AG09309 (cell line): ENCODE measurements at regions not wholly inside any gene's neighbourhood (a gene's known extent, or its start where the extent isn't known, plus 50 kb on each side); places are given as distances from the start of the nearest gene placed in this dataset.

Experiments used
- DNase-seq: peaks from one replicate; pipeline ENCODE4 v3.0.0-alpha.2; 2010; ENCODE audit warnings: low read depth
- H3K4me3 ChIP-seq: 2 replicates; pipeline ENCODE4 v1.5.1; 2011; ENCODE audit warnings: mild to moderate bottlenecking, low read depth, low read length, moderate library complexity; ENCODE audit not compliant: control insufficient read depth
- CTCF ChIP-seq: IDR thresholded peaks from 2 replicates; pipeline ENCODE4 v1.5.1; 2011; ENCODE audit warnings: mild to moderate bottlenecking, low read depth, low read length, inconsistent platforms; ENCODE audit not compliant: insufficient read depth, control insufficient read depth; ENCODE audit errors: missing control alignments

GRCh38 chr2:30382162-30382783, 64.8 kb upstream of the LCLAT1 start:
- no peak overlapping the region for H3K4me3 ChIP-seq
- no peak for TF ChIP-seq CTCF
- DNase-seq: no peak

GRCh38 chr2:30382995-30383394, 64.1 kb upstream of the LCLAT1 start:
- no peak for TF ChIP-seq CTCF
- H3K4me3 ChIP-seq: no peak overlapping the region
- no peak for DNase-seq

GRCh38 chr2:30385327-30385726, 61.7 kb upstream of the LCLAT1 start:
- H3K4me3 ChIP-seq: no peak overlapping the region
- TF ChIP-seq CTCF: no peak
- DNase-seq: no peak

GRCh38 chr2:30392097-30392496, 54.9 kb upstream of the LCLAT1 start:
- no peak for DNase-seq

GRCh38 chr2:30393510-30393909, 53.5 kb upstream of the LCLAT1 start:
- no peak overlapping the region for H3K4me3 ChIP-seq
- TF ChIP-seq CTCF: no peak
- DNase-seq: no peak

More at GRCh38 chr2:30392097-30392496, 54.9 kb upstream of the LCLAT1 start:
- TF ChIP-seq CTCF: no peak
- H3K4me3 ChIP-seq: no peak overlapping the region

- H3K4me3 ChIP-seq: no peak overlapping the region
- TF ChIP-seq CTCF: no peak
- DNase-seq: no peak
Observed at GRCh38 chr2:30394096-30394495, 53.0 kb upstream of the LCLAT1 start.
